ENCODE measurements at regions not wholly inside any gene's neighbourhood (a gene's known extent, or its start where the extent isn't known, plus 50 kb on each side); places are given as distances from the start of the nearest gene placed in this dataset.
"Not testable (repeated sequence)": the region's sequence is repeated elsewhere in the genome, so short reads cannot be mapped to it uniquely, and the experiment has no call there.

- ChIA-PET POLR2A (no interaction called here), CTCF (no interaction called here)
- H3K27me3 ChIP-seq (ENCODE audit: control insufficient read depth, insufficient read depth, low read length): no peaks in the 10 kb centered on the region
- no peak for DNase-seq (ENCODE audit: low read depth, low spot score)
- TF ChIP-seq CTCF (IDR thresholded peaks at IDR 0.05; ENCODE audit: low read depth, low read length): no peak
- H3K4me3 ChIP-seq (ENCODE audit: low read depth, low read length): no peak overlapping the region
- no peaks in the 10 kb centered on the region for H3K9me3 ChIP-seq (ENCODE audit: control insufficient read depth, insufficient read depth, low read length)
- no peak overlapping the region for H3K27ac ChIP-seq (ENCODE audit: low read depth, low read length)
These were observed 150.8 kb upstream of the C11orf58 start for GRCh38 chr11:16587670-16588069.

GRCh38 chr11:16584569-16584968 is 153.9 kb upstream of the C11orf58 start:
- DNase-seq (ENCODE audit: low read depth, low spot score): no peak
- Histone ChIP-seq H3K9me3 (ENCODE audit: control insufficient read depth, insufficient read depth, low read length) (no peaks in the 10 kb centered on the region), H3K27ac (ENCODE audit: low read depth, low read length) (no peak overlapping the region), H3K4me3 (ENCODE audit: low read depth, low read length) (no peak overlapping the region), H3K27me3 (ENCODE audit: control insufficient read depth, insufficient read depth, low read length) (no peaks in the 10 kb centered on the region)
- CTCF ChIA-PET: no interaction called here
- POLR2A ChIA-PET: no interaction called here
- TF ChIP-seq CTCF (IDR thresholded peaks at IDR 0.05; ENCODE audit: low read depth, low read length): no peak

GRCh38 chr11:16581078-16581477 is 157.4 kb upstream of the C11orf58 start:
- POLR2A ChIA-PET; H3K27ac ChIP-seq (ENCODE audit: low read depth, low read length); H3K27me3 ChIP-seq (ENCODE audit: control insufficient read depth, insufficient read depth, low read length); H3K4me3 ChIP-seq (ENCODE audit: low read depth, low read length); CTCF ChIA-PET; H3K9me3 ChIP-seq (ENCODE audit: control insufficient read depth, insufficient read depth, low read length); DNase-seq (ENCODE audit: low read depth, low spot score): not testable (repeated sequence)

- Histone ChIP-seq H3K27ac (ENCODE audit: low read depth, low read length) (no peak overlapping the region), H3K9me3 (ENCODE audit: control insufficient read depth, insufficient read depth, low read length) (no peaks in the 10 kb centered on the region), H3K4me3 (ENCODE audit: low read depth, low read length) (no peak overlapping the region), H3K27me3 (ENCODE audit: control insufficient read depth, insufficient read depth, low read length) (no peaks in the 10 kb centered on the region)
- no peak for TF ChIP-seq CTCF (IDR thresholded peaks at IDR 0.05; ENCODE audit: low read depth, low read length)
- CTCF ChIA-PET: no interaction called here
- DNase-seq (ENCODE audit: low read depth, low spot score): no peak
- POLR2A ChIA-PET: no interaction called here
These were observed 161.0 kb upstream of the C11orf58 start for GRCh38 chr11:16577490-16577889.

GRCh38 chr11:16574889-16575288 is 163.6 kb upstream of the C11orf58 start:
- H3K9me3 ChIP-seq (ENCODE audit: control insufficient read depth, insufficient read depth, low read length); POLR2A ChIA-PET; H3K27ac ChIP-seq (ENCODE audit: low read depth, low read length); CTCF ChIA-PET; H3K27me3 ChIP-seq (ENCODE audit: control insufficient read depth, insufficient read depth, low read length); H3K4me3 ChIP-seq (ENCODE audit: low read depth, low read length); DNase-seq (ENCODE audit: low read depth, low spot score): not testable (repeated sequence)

GRCh38 chr11:16572945-16573344 is 165.5 kb upstream of the C11orf58 start:
- no peak overlapping the region for H3K4me3 ChIP-seq (ENCODE audit: low read depth, low read length)
- no peak for TF ChIP-seq CTCF (IDR thresholded peaks at IDR 0.05; ENCODE audit: low read depth, low read length)
- H3K27ac ChIP-seq (ENCODE audit: low read depth, low read length): no peak overlapping the region
- CTCF ChIA-PET: no interaction called here
- no peaks in the 10 kb centered on the region for H3K9me3 ChIP-seq (ENCODE audit: control insufficient read depth, insufficient read depth, low read length)
- no peaks in the 10 kb centered on the region for H3K27me3 ChIP-seq (ENCODE audit: control insufficient read depth, insufficient read depth, low read length)
- POLR2A ChIA-PET: no interaction called here
- no peak for DNase-seq (ENCODE audit: low read depth, low spot score)
